ENCODE measurements at regions not wholly inside any gene's neighbourhood (a gene's known extent, or its start where the extent isn't known, plus 50 kb on each side); places are given as distances from the start of the nearest gene placed in this dataset.

GRCh38 chr12:94023879-94024278 is 124.5 kb upstream of the PLXNC1 start:
- no peak for DNase-seq
- no peak for TF ChIP-seq CTCF (IDR thresholded peaks at IDR 0.05)
- Histone ChIP-seq H3K36me3 (no peaks in the 10 kb centered on the region), H3K4me3 (no peak overlapping the region), H3K4me1 (no peaks in the 10 kb centered on the region), H3K9me3 (peaks cover 0 to 36% (median 11%) of the 10 kb centered on the region in 11 donors), H3K27me3 (no peaks in the 10 kb centered on the region), H3K27ac (no peak overlapping the region)
- intact Hi-C loops (cut with DNase I): no loop called here
- no peak for ATAC-seq

GRCh38 chr12:94025068-94025467 is 123.3 kb upstream of the PLXNC1 start:
- no peaks in the 10 kb centered on the region for H3K36me3 ChIP-seq
- DNase-seq (no peak), ATAC-seq (no peak)
- H3K27me3 ChIP-seq: no peaks in the 10 kb centered on the region
- no peaks in the 10 kb centered on the region for H3K4me1 ChIP-seq
- TF ChIP-seq CTCF (IDR thresholded peaks at IDR 0.05): no peak
- intact Hi-C loops (cut with DNase I): no loop called here
- no peak overlapping the region for H3K4me3 ChIP-seq
- peaks cover 0 to 34% (median 11%) of the 10 kb centered on the region in 11 donors for H3K9me3 ChIP-seq
- WGBS, 2 donors: 88 to 94% methylated on average over 4 of the region's 4 CpGs
- no peak overlapping the region for H3K27ac ChIP-seq

GRCh38 chr12:94025756-94026155 is 122.6 kb upstream of the PLXNC1 start:
- no peaks in the 10 kb centered on the region for H3K4me1 ChIP-seq
- no peak for DNase-seq
- TF ChIP-seq CTCF (IDR thresholded peaks at IDR 0.05): no peak
- H3K27me3 ChIP-seq: no peaks in the 10 kb centered on the region
- intact Hi-C loops (cut with DNase I): no loop called here
- no peak for ATAC-seq
- no peak overlapping the region for H3K27ac ChIP-seq
- H3K4me3 ChIP-seq: no peak overlapping the region
- H3K36me3 ChIP-seq: no peaks in the 10 kb centered on the region
- H3K9me3 ChIP-seq: peaks cover 0 to 34% (median 11%) of the 10 kb centered on the region in 11 donors
- 48 to 54% methylated on average over 1 of the region's 1 CpG for WGBS, 2 donors

- no peak overlapping the region for H3K4me3 ChIP-seq
- ATAC-seq (no peak), DNase-seq (no peak)
- H3K4me1 ChIP-seq: no peaks in the 10 kb centered on the region
- intact Hi-C loops (cut with DNase I): no loop called here
- H3K36me3 ChIP-seq: no peaks in the 10 kb centered on the region
- no peak for TF ChIP-seq CTCF (IDR thresholded peaks at IDR 0.05)
- H3K27me3 ChIP-seq: no peaks in the 10 kb centered on the region
- H3K9me3 ChIP-seq: peaks cover 0 to 34% (median 11%) of the 10 kb centered on the region in 11 donors
- no peak overlapping the region for H3K27ac ChIP-seq
Measured at GRCh38 chr12:94026596-94026995, 121.8 kb upstream of the PLXNC1 start.

GRCh38 chr12:94027561-94027960 is 120.8 kb upstream of the PLXNC1 start:
- WGBS, 2 donors: 75% methylated on average over 3 of the region's 3 CpGs
- no peak overlapping the region for H3K27ac ChIP-seq
- DNase-seq (no peak), ATAC-seq (no peak)
- no peaks in the 10 kb centered on the region for H3K36me3 ChIP-seq
- no peaks in the 10 kb centered on the region for H3K4me1 ChIP-seq
- H3K27me3 ChIP-seq: no peaks in the 10 kb centered on the region
- peaks cover 0 to 32% (median 11%) of the 10 kb centered on the region in 11 donors for H3K9me3 ChIP-seq
- TF ChIP-seq CTCF (IDR thresholded peaks at IDR 0.05): no peak
- intact Hi-C loops (cut with DNase I): no loop called here
- H3K4me3 ChIP-seq: no peak overlapping the region
